SK-N-SH (cell line): ENCODE measurements at regions not wholly inside any gene's neighbourhood (a gene's known extent, or its start where the extent isn't known, plus 50 kb on each side); places are given as distances from the start of the nearest gene placed in this dataset.

Source experiments
- CTCF ChIA-PET: fragments of 300-600, 350-600 bp; formaldehyde crosslinking; extraction: SDS; loops from one replicate; lab custom pipeline; 2021; lab: Yijun Ruan, JAX
- POLR2A ChIA-PET: fragments of 350-600 bp; sonication (Branson Sonifier 250); formaldehyde crosslinking; extraction: SDS; loops from one replicate; lab custom pipeline; 2020; ENCODE audit warnings: antibody characterized with exemption, inconsistent platforms; lab: Yijun Ruan, JAX
- DNase-seq: peaks from one replicate; pipeline ENCODE4 v3.0.0; 2012
- H2AFZ ChIP-seq: fragments of 200-600 bp; sonication (generic); 2 replicates; pipeline ENCODE4 v1.8.1; 2016; ENCODE audit warnings: antibody characterized with exemption, mild to moderate bottlenecking, low read depth
- H3F3A ChIP-seq: fragments of 200-600 bp; sonication (generic); replicated peaks from 2 replicates; pipeline ENCODE3; 2016; ENCODE audit warnings: antibody characterized with exemption, mild to moderate bottlenecking; ENCODE audit not compliant: insufficient read depth
- H3K27ac ChIP-seq, 2 experiments: fragments of 200-500 bp in 1 of 2; fragments of 200-600 bp in 1 of 2; sonication (Bioruptor generic) in 1 of 2; sonication (generic), shearing (Covaris generic) in 1 of 2; 2 replicates each; pipeline versions ENCODE4 v1.5.1 to v1.6.1; 2014 to 2016; ENCODE audit warnings: low read depth in 2 of 2, inconsistent platforms in 1 of 2, low read length in 1 of 2, mild to moderate bottlenecking in 1 of 2, mixed read lengths in 1 of 2
- H3K27me3 ChIP-seq: fragments of 200-600 bp; sonication (generic), shearing (Covaris generic); 2 replicates; pipeline ENCODE4 v1.6.1; 2016; ENCODE audit warnings: mixed run types; ENCODE audit not compliant: insufficient read depth
- H3K36me3 ChIP-seq, 2 experiments: fragments of 200-500 bp in 1 of 2; fragments of 200-600 bp in 1 of 2; sonication (Bioruptor generic) in 1 of 2; sonication (generic) in 1 of 2; replicated peaks in 1 of 2; 2 replicates each; pipeline versions ENCODE3 to v1.5.1; 2014 to 2016; ENCODE audit warnings: low read length in 1 of 2, mild to moderate bottlenecking in 1 of 2; ENCODE audit not compliant: insufficient read depth in 2 of 2, control insufficient read depth in 1 of 2
- H3K4me1 ChIP-seq, 2 experiments: fragments of 200-500 bp in 1 of 2; fragments of 200-600 bp in 1 of 2; sonication (Bioruptor generic) in 1 of 2; sonication (generic), shearing (Covaris generic) in 1 of 2; 2 replicates each; pipeline versions ENCODE4 v1.5.1 to v1.6.1; 2014 to 2016; ENCODE audit warnings: low read depth in 1 of 2, low read length in 1 of 2, mixed run types in 1 of 2; ENCODE audit not compliant: insufficient read depth in 2 of 2, control insufficient read depth in 1 of 2
- H3K4me2 ChIP-seq: fragments of 200-600 bp; sonication (generic), shearing (Covaris generic); 2 replicates; pipeline ENCODE4 v1.6.1; 2017; ENCODE audit warnings: mixed run types
- H3K4me3 ChIP-seq, 2 experiments: fragments of 200-500 bp in 1 of 2; fragments of 200-600 bp in 1 of 2; sonication (Bioruptor generic) in 1 of 2; sonication (generic), shearing (Covaris generic) in 1 of 2; 2 replicates each; pipeline versions ENCODE4 v1.5.1 to v1.8.1; 2014 to 2016; ENCODE audit warnings: low read depth in 2 of 2, inconsistent platforms in 1 of 2, low read length in 1 of 2, mild to moderate bottlenecking in 1 of 2, mixed read lengths in 1 of 2, moderate library complexity in 1 of 2
- H3K79me2 ChIP-seq: fragments of 200-600 bp; sonication (generic); 2 replicates; pipeline ENCODE4 v1.8.1; 2017; ENCODE audit warnings: mild to moderate bottlenecking; ENCODE audit not compliant: insufficient read depth
- H3K9ac ChIP-seq: fragments of 200-600 bp; sonication (generic); 2 replicates; pipeline ENCODE4 v1.6.1; 2017; ENCODE audit warnings: mixed run types
- H3K9me2 ChIP-seq: fragments of 200-600 bp; sonication (generic); 2 replicates; pipeline ENCODE4 v1.6.1; 2017; ENCODE audit warnings: mixed run types
- H3K9me3 ChIP-seq: fragments of 200-600 bp; sonication (generic); 2 replicates; pipeline ENCODE4 v1.6.1; 2017; ENCODE audit warnings: mixed run types, mild to moderate bottlenecking, moderate library complexity
- H4K20me1 ChIP-seq: fragments of 200-600 bp; sonication (generic); 2 replicates; pipeline ENCODE4 v1.6.1; 2017; ENCODE audit warnings: mild to moderate bottlenecking, mixed run types; ENCODE audit not compliant: insufficient read depth
- CHD2 ChIP-seq: fragments of 150-350 bp; IDR thresholded peaks from 2 replicates; pipeline ENCODE4 v1.6.1; 2018; ENCODE audit warnings: low read length; ENCODE audit not compliant: partially characterized antibody
- ELF1 ChIP-seq: IDR thresholded peaks from 2 replicates; pipeline ENCODE4 v1.4.0; 2012
- EP300 ChIP-seq, 2 experiments: IDR thresholded peaks; 2 replicates each; pipeline versions ENCODE4 v1.4.0 to v1.6.1; 2012; ENCODE audit warnings: borderline replicate concordance in 1 of 2, low read depth in 1 of 2, low read length in 1 of 2
- EZH2phosphoT487 ChIP-seq: fragments of 200-600 bp; sonication (generic); IDR thresholded peaks from 2 replicates; pipeline ENCODE4 v1.6.1; 2017; ENCODE audit warnings: low read depth, mixed run types, mild to moderate bottlenecking, antibody characterized with exemption, moderate library complexity, borderline replicate concordance
- FOSL2 ChIP-seq: IDR thresholded peaks from 2 replicates; pipeline ENCODE4 v1.4.0; 2012; ENCODE audit warnings: low read depth, mild to moderate bottlenecking, moderate library complexity, borderline replicate concordance
- FOXJ3 ChIP-seq: sonication (generic); formaldehyde crosslinking; IDR thresholded peaks from 2 replicates; pipeline ENCODE4 v1.5.1; 2020; ENCODE audit warnings: mild to moderate bottlenecking, missing genetic modification reagents
- FOXM1 ChIP-seq: IDR thresholded peaks from 2 replicates; pipeline ENCODE4 v1.4.0; 2012; ENCODE audit warnings: low read depth, mild to moderate bottlenecking
- GABPA ChIP-seq: IDR thresholded peaks from 2 replicates; pipeline ENCODE4 v1.4.0; 2012; ENCODE audit warnings: low read depth, mild to moderate bottlenecking
- MAX ChIP-seq: IDR thresholded peaks from 2 replicates; pipeline ENCODE4 v1.4.0; 2012; ENCODE audit warnings: low read depth
- MEF2A ChIP-seq: IDR thresholded peaks from 2 replicates; pipeline ENCODE4 v1.4.0; 2012; ENCODE audit warnings: low read depth, borderline replicate concordance
- MXI1 ChIP-seq: IDR thresholded peaks from 2 replicates; pipeline ENCODE4 v1.6.1; 2012; ENCODE audit warnings: mild to moderate bottlenecking, low read depth, low read length, improper control_type of control experiment
- NFIC ChIP-seq: IDR thresholded peaks from 2 replicates; pipeline ENCODE4 v1.4.0; 2012; ENCODE audit warnings: borderline replicate concordance
- NRF1 ChIP-seq: IDR thresholded peaks from 2 replicates; pipeline ENCODE4 v1.6.1; 2012; ENCODE audit warnings: low read depth, mild to moderate bottlenecking, low read length
- POLR2AphosphoS5 ChIP-seq: IDR thresholded peaks from 2 replicates; pipeline ENCODE4 v1.6.1; 2012; ENCODE audit warnings: low read depth, low read length
- RAD21 ChIP-seq: IDR thresholded peaks from 2 replicates; pipeline ENCODE4 v1.6.1; 2012; ENCODE audit warnings: mild to moderate bottlenecking, low read length
- REST ChIP-seq: IDR thresholded peaks from 2 replicates; pipeline ENCODE4 v1.6.1; 2012; ENCODE audit warnings: mild to moderate bottlenecking, low read depth, low read length, moderate library complexity
- RXRA ChIP-seq: IDR thresholded peaks from 2 replicates; pipeline ENCODE4 v1.4.0; 2012; ENCODE audit warnings: low read depth, mild to moderate bottlenecking, borderline replicate concordance
- SIN3A ChIP-seq: IDR thresholded peaks from 2 replicates; pipeline ENCODE4 v1.6.1; 2012; ENCODE audit warnings: low read depth, mild to moderate bottlenecking, low read length, moderate library complexity, borderline replicate concordance
- SMC3 ChIP-seq: IDR thresholded peaks from 2 replicates; pipeline ENCODE4 v1.6.1; 2012; ENCODE audit warnings: low read depth, low read length, improper control_type of control experiment
- TEAD4 ChIP-seq: IDR thresholded peaks from 2 replicates; pipeline ENCODE4 v1.4.0; 2012; ENCODE audit warnings: mild to moderate bottlenecking, borderline replicate concordance; ENCODE audit not compliant: insufficient read depth
- USF1 ChIP-seq: IDR thresholded peaks from 2 replicates; pipeline ENCODE4 v1.4.0; 2012; ENCODE audit warnings: low read depth, borderline replicate concordance
- TF ChIP-seq, protein P1 (sequence below): fragments of 150-350 bp; IDR thresholded peaks from 2 replicates; pipeline ENCODE4 v1.6.1; 2016; ENCODE audit warnings: mild to moderate bottlenecking, low read depth, low read length

DNA sequence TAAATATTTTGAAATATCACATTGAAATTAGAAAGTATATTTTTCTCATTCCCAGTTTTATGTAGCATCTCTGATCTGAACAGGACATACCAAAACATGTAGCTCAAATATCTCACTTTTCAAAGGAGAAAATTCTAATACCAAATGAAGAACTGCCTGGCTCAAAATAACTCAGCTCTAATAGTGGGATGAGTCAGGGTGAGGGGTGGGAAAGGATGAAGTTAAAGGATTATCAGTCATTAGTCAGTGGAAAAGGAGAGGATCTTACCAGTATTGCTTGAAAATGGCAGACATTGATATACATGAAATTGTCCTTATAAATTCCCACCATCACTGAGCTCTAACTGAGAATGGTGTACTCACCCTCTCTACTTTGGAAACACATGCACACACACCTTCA is 803.2 kb downstream of the RAPGEF2 start (continued):
- TF ChIP-seq EP300 (IDR thresholded peaks at IDR 0.05; ENCODE audit: borderline replicate concordance in 1 of 2, low read depth in 1 of 2, low read length in 1 of 2): no peak
- no peak for TF ChIP-seq SMC3
- no peak for TF ChIP-seq MEF2A
- no peak for TF ChIP-seq MAX
- TF ChIP-seq, all 33 proteins: peak for 0

- DNase-seq: no peak
- H3K9ac ChIP-seq: no peak overlapping the region
Observed at GRCh38 chr4:159906517-159906916, 803.6 kb downstream of the RAPGEF2 start.

More at GRCh38 chr4:159906517-159906916, 803.6 kb downstream of the RAPGEF2 start:
- H3K4me2 ChIP-seq: no peak overlapping the region
- H3K36me3 ChIP-seq: no peaks in the 10 kb centered on the region
- no peaks in the 10 kb centered on the region for H3K9me3 ChIP-seq
- no peak overlapping the region for H3K27ac ChIP-seq
- no peaks in the 10 kb centered on the region for H3K79me2 ChIP-seq
- TF ChIP-seq ELF1 (no peak), MAX (no peak), RAD21 (no peak), NRF1 (no peak), FOSL2 (no peak), SMC3 (no peak), SIN3A (no peak), USF1 (no peak), POLR2AphosphoS5 (no peak), FOXM1 (no peak), REST (no peak), GABPA (no peak), RXRA (no peak), EZH2phosphoT487 (no peak), CHD2 (no peak), TEAD4 (no peak), FOXJ3 (CRISPR knock-in tag) (no peak), NFIC (no peak), MXI1 (no peak)
- TF ChIP-seq, protein P1, sequence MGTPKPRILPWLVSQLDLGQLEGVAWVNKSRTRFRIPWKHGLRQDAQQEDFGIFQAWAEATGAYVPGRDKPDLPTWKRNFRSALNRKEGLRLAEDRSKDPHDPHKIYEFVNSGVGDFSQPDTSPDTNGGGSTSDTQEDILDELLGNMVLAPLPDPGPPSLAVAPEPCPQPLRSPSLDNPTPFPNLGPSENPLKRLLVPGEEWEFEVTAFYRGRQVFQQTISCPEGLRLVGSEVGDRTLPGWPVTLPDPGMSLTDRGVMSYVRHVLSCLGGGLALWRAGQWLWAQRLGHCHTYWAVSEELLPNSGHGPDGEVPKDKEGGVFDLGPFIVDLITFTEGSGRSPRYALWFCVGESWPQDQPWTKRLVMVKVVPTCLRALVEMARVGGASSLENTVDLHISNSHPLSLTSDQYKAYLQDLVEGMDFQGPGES: no peak
- H4K20me1 ChIP-seq: no peaks in the 10 kb centered on the region
- ChIA-PET POLR2A (no interaction called here), CTCF (no interaction called here)
- no peak overlapping the region for H3K4me3 ChIP-seq
- no peaks in the 10 kb centered on the region; a peak in 1 of 4 replicates for H3K4me1 ChIP-seq
- no peak overlapping the region for H2AFZ ChIP-seq
- no peaks in the 10 kb centered on the region for H3K27me3 ChIP-seq
- no peaks in the 10 kb centered on the region for H3K9me2 ChIP-seq
- H3F3A ChIP-seq: no peaks in the 10 kb centered on the region
